Endothelial cell of umbilical vein (primary cell): ENCODE measurements at regions not wholly inside any gene's neighbourhood (a gene's known extent, or its start where the extent isn't known, plus 50 kb on each side); places are given as distances from the start of the nearest gene placed in this dataset.

Source experiments
- BruUV-seq: library from RNA; stranded (reverse); fragments of 400-500 nt; replicated peaks from 2 replicates; lab custom pipeline; 2021; lab: Mats Ljungman, UMichigan
- CTCF ChIA-PET: fragments of 300-600, 350-600 bp; sonication (Branson Sonifier 250); formaldehyde crosslinking; loops from one replicate; lab custom pipeline; 2021; ENCODE audit warnings: antibody characterized with exemption, inconsistent platforms; lab: Charles Lee
- POLR2A ChIA-PET: fragments of 300-600, 350-600 bp; sonication (Branson Sonifier 250); formaldehyde crosslinking; loops from one replicate; lab custom pipeline; 2021; ENCODE audit warnings: antibody characterized with exemption, inconsistent platforms; lab: Charles Lee
- DNase-seq: peaks from one replicate; pipeline ENCODE4 v3.0.0-alpha.2; 2011; ENCODE audit warnings: low read depth, low spot score
- FAIRE-seq: peaks from 2 replicates; lab custom pipeline; 2011; peaks lifted over from hg19 to GRCh38; lab: Jason Lieb, UNC
- H2AFZ ChIP-seq: 2 replicates; pipeline ENCODE4 v1.6.0; 2012; ENCODE audit warnings: low read depth, low read length, control low read depth, inconsistent platforms
- H3K27ac ChIP-seq: 2 replicates; pipeline ENCODE4 v1.5.1; 2011; ENCODE audit warnings: low read depth, mild to moderate bottlenecking, control low read depth, low read length, moderate library complexity; ENCODE audit not compliant: insufficient read depth
- H3K27me3 ChIP-seq, 2 experiments: 2 replicates each; pipeline versions ENCODE4 v1.6.0 to v1.6.1; 2011; ENCODE audit warnings: low read length in 2 of 2, mixed read lengths in 1 of 2; ENCODE audit not compliant: control insufficient read depth in 2 of 2, insufficient read depth in 2 of 2
- H3K36me3 ChIP-seq, 2 experiments: 2 replicates in 1 of 2; 3 replicates in 1 of 2; pipeline ENCODE4 v1.5.1; 2011; ENCODE audit warnings: low read length in 2 of 2, mild to moderate bottlenecking in 1 of 2, moderate library complexity in 1 of 2; ENCODE audit not compliant: control insufficient read depth in 2 of 2, insufficient read depth in 2 of 2; ENCODE audit errors: extremely low read depth in 1 of 2
- H3K4me1 ChIP-seq: 3 replicates; pipeline ENCODE4 v1.5.1; 2011; ENCODE audit warnings: mild to moderate bottlenecking, low read length; ENCODE audit not compliant: control insufficient read depth, insufficient read depth; ENCODE audit errors: extremely low read depth
- H3K4me2 ChIP-seq: 2 replicates; pipeline ENCODE4 v1.6.1; 2011; ENCODE audit warnings: low read length, control low read depth, mixed read lengths; ENCODE audit not compliant: insufficient read depth
- H3K4me3 ChIP-seq, 3 experiments: fragments of 200-600 bp in 1 of 3; sonication (generic), shearing (Covaris generic) in 1 of 3; replicated peaks in 1 of 3; 2 replicates each; pipeline ENCODE4 v1.5.1; 2011 to 2016; ENCODE audit warnings: control low read depth in 3 of 3, low read length in 3 of 3, mild to moderate bottlenecking in 2 of 3, inconsistent platforms in 1 of 3, low read depth in 1 of 3, moderate library complexity in 1 of 3; ENCODE audit not compliant: insufficient read depth in 1 of 3
- H3K79me2 ChIP-seq: 2 replicates; pipeline ENCODE4 v1.6.0; 2012; ENCODE audit warnings: low read length, inconsistent platforms; ENCODE audit not compliant: control insufficient read depth, insufficient read depth
- H3K9ac ChIP-seq: replicated peaks from 2 replicates; pipeline ENCODE3; 2011; ENCODE audit warnings: low read length, control low read depth; ENCODE audit not compliant: insufficient read depth; ENCODE audit errors: extremely low read depth
- H3K9me1 ChIP-seq: replicated peaks from 3 replicates; pipeline ENCODE4 v1.6.0; 2011; ENCODE audit warnings: mild to moderate bottlenecking, low read length; ENCODE audit not compliant: control insufficient read depth, insufficient read depth; ENCODE audit errors: extremely low read depth
- H3K9me3 ChIP-seq: replicated peaks from 2 replicates; pipeline ENCODE4 v1.5.1; 2012; ENCODE audit warnings: low read length, inconsistent platforms; ENCODE audit not compliant: control insufficient read depth, insufficient read depth
- H4K20me1 ChIP-seq: replicated peaks from 2 replicates; pipeline ENCODE3; 2011; ENCODE audit warnings: mild to moderate bottlenecking, low read length; ENCODE audit not compliant: control insufficient read depth, insufficient read depth; ENCODE audit errors: extremely low read depth
- EZH2 ChIP-seq: IDR thresholded peaks from 2 replicates; pipeline ENCODE4 v1.6.1; 2012; ENCODE audit warnings: borderline replicate concordance, low read depth, mild to moderate bottlenecking, moderate library complexity, low read length, inconsistent platforms; ENCODE audit not compliant: severe bottlenecking
- FOS ChIP-seq: IDR thresholded peaks from 2 replicates; pipeline ENCODE4 v1.6.1; 2011; ENCODE audit warnings: mild to moderate bottlenecking, low read length, moderate library complexity, borderline replicate concordance; ENCODE audit not compliant: insufficient read depth
- GATA2 ChIP-seq: IDR thresholded peaks from 2 replicates; pipeline ENCODE4 v1.7.0; 2011; ENCODE audit warnings: low read depth, mild to moderate bottlenecking, moderate library complexity, mixed read lengths, low read length; ENCODE audit not compliant: insufficient read length, insufficient read depth
- JUN ChIP-seq: IDR thresholded peaks from 2 replicates; pipeline ENCODE4 v1.6.1; 2011; ENCODE audit warnings: borderline replicate concordance, low read depth; ENCODE audit not compliant: insufficient read length, insufficient read depth
- MYC ChIP-seq: IDR thresholded peaks from one replicate; pipeline ENCODE4 v1.6.1; 2011; ENCODE audit warnings: mild to moderate bottlenecking, low read depth, low read length
- POLR2A ChIP-seq: IDR thresholded peaks from 2 replicates; pipeline ENCODE4 v1.6.1; 2012; ENCODE audit warnings: low read depth, mild to moderate bottlenecking, control low read depth, low read length
- POLR2AphosphoS5 ChIP-seq: IDR thresholded peaks from 2 replicates; pipeline ENCODE4 v1.6.1; 2012; ENCODE audit warnings: low read depth, mild to moderate bottlenecking, control low read depth, low read length, moderate library complexity; ENCODE audit not compliant: insufficient read depth
- dilution Hi-C: fragments of 300-500 bp; cut with MboI; formaldehyde crosslinking; loops from one replicate; pipeline ENCODE4 v1.15.0; 2019; ENCODE audit warnings: low sequenced_read_pairs; ENCODE audit not compliant: extremely low pct_ligation_motif_present
- intact Hi-C: fragments of 100-400 bp; cut with micrococcal nuclease; formaldehyde crosslinking; loops from one replicate; pipeline ENCODE4 v1.10.0; 2022
- TF ChIP-seq, protein P1 (sequence below): IDR thresholded peaks from 2 replicates; pipeline ENCODE4 v1.6.1; 2011; ENCODE audit not compliant: insufficient read depth, insufficient read length
- TF ChIP-seq, protein P2 (sequence below), 2 donors: IDR thresholded peaks; 1 replicate in 1 of 2; 2 replicates in 1 of 2; pipeline ENCODE4 v1.5.1; 2011; ENCODE audit warnings: low read length in 2 of 2, mild to moderate bottlenecking in 2 of 2, moderate library complexity in 2 of 2, control low read depth in 1 of 2, inconsistent platforms in 1 of 2, low read depth in 1 of 2; ENCODE audit not compliant: insufficient read depth in 1 of 2; ENCODE audit errors: extremely low read depth in 1 of 2

- H4K20me1 ChIP-seq = no peaks in the 10 kb centered on the region
- no peak for FAIRE-seq
- DNase-seq = no peak
- dilution Hi-C loops (no loop called here), intact Hi-C loops (no loop called here)
- H3K4me2 ChIP-seq = no peak overlapping the region
- no peaks in the 10 kb centered on the region for H3K9me3 ChIP-seq
- no peaks in the 10 kb centered on the region for H3K27me3 ChIP-seq
- no peak overlapping the region for H3K27ac ChIP-seq
- no peak overlapping the region for H2AFZ ChIP-seq
- H3K9ac ChIP-seq = no peak overlapping the region
- BruUV-seq = no TSS peak
- no peaks in the 10 kb centered on the region for H3K36me3 ChIP-seq
- POLR2A ChIA-PET = no interaction called here
- H3K4me1 ChIP-seq = no peaks in the 10 kb centered on the region
- no peak overlapping the region for H3K4me3 ChIP-seq
- CTCF ChIA-PET = no interaction called here
- no peaks in the 10 kb centered on the region for H3K79me2 ChIP-seq
- H3K9me1 ChIP-seq = no peaks in the 10 kb centered on the region
- TF ChIP-seq JUN = no peak
- TF ChIP-seq POLR2A = no peak
- TF ChIP-seq EZH2 = no peak
- TF ChIP-seq, protein P1, sequence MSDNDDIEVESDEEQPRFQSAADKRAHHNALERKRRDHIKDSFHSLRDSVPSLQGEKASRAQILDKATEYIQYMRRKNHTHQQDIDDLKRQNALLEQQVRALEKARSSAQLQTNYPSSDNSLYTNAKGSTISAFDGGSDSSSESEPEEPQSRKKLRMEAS = no peak
- no peak for TF ChIP-seq FOS
Observed at GRCh38 chr5:1745123-1745795, 54.4 kb downstream of the MRPL36 start.

DNA sequence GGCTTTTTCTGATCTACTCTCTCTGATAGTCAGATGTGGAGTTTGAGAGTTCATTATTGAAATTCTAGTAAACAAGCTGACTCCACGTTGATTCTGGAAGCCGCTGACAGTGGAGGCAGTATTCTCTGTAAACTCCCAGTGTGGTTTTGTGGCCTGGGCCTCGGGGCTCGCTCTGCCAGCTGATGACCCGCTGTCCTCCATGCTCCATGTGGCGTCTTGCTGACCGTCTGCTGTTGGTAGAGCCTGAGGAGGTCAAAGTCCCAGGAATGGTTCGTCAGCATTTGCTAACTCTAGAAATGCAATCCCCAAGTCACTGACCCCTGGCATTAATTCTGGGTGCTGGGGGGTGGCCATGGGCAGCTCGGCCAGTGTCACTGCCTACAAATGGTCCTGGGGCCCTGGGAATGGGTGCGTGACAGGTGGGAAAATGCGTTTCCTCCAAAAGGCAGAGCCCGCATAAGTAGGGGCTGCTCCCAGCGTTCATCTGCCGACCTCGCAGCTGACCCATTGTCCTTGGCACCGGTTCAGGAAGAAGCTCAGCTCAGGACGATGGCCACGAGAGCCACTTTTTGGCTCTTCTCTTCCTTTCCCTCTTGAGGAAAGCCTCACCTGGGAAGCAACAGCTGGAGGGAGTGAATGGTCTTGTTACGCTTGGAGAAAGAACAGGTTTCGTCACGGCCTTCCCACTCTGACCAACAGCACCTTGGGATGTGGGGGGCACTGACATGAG, 55.1 kb downstream of the MRPL36 start:
- Histone ChIP-seq H3K27ac (no peak overlapping the region), H2AFZ (no peak overlapping the region), H3K4me3 (no peak overlapping the region), H3K9me3 (no peaks in the 10 kb centered on the region), H3K4me1 (no peaks in the 10 kb centered on the region), H3K4me2 (no peak overlapping the region), H3K9ac (no peak overlapping the region), H3K27me3 (no peaks in the 10 kb centered on the region), H3K79me2 (no peaks in the 10 kb centered on the region), H3K9me1 (no peaks in the 10 kb centered on the region), H3K36me3 (no peaks in the 10 kb centered on the region), H4K20me1 (no peaks in the 10 kb centered on the region)
- dilution Hi-C loops (no loop called here), intact Hi-C loops (no loop called here)
- BruUV-seq = no TSS peak
- no peak for TF ChIP-seq MYC
- no peak for TF ChIP-seq JUN
- TF ChIP-seq FOS = no peak
- TF ChIP-seq POLR2A = no peak
- TF ChIP-seq EZH2 = no peak
- TF ChIP-seq, protein P1 = no peak
- TF ChIP-seq GATA2 = no peak
- no peak for TF ChIP-seq POLR2AphosphoS5
- TF ChIP-seq, protein P2, sequence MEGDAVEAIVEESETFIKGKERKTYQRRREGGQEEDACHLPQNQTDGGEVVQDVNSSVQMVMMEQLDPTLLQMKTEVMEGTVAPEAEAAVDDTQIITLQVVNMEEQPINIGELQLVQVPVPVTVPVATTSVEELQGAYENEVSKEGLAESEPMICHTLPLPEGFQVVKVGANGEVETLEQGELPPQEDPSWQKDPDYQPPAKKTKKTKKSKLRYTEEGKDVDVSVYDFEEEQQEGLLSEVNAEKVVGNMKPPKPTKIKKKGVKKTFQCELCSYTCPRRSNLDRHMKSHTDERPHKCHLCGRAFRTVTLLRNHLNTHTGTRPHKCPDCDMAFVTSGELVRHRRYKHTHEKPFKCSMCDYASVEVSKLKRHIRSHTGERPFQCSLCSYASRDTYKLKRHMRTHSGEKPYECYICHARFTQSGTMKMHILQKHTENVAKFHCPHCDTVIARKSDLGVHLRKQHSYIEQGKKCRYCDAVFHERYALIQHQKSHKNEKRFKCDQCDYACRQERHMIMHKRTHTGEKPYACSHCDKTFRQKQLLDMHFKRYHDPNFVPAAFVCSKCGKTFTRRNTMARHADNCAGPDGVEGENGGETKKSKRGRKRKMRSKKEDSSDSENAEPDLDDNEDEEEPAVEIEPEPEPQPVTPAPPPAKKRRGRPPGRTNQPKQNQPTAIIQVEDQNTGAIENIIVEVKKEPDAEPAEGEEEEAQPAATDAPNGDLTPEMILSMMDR (IDR thresholded peaks at IDR 0.05; ENCODE audit: extremely low read depth in 1 of 2, insufficient read depth in 1 of 2, low read depth in 1 of 2, low read length in 2 of 2) = no peak
- ChIA-PET POLR2A (no interaction called here), CTCF (no interaction called here)
- DNase-seq = no peak
- no peak for FAIRE-seq
